ENCODE measurements at regions not wholly inside any gene's neighbourhood (a gene's known extent, or its start where the extent isn't known, plus 50 kb on each side); places are given as distances from the start of the nearest gene placed in this dataset.

DNA sequence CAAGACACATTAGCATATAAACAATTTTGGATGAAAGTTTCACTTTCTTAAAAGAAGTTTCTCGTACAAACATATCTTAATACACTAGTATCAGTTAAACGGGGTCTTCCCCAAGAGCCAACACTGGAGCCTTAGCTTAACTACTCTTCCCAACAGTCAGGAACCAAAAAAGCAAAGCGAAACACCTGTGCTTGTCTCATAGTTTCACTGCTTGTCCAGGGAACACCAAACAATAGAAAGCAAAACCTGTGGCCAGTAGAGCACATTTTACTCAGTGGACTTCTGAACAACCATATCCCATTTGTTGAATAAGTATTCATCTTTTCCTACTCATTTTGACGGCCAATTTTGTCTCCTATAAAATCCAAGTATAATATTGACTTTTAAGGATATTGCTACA is 391.4 kb downstream of the ELAVL2 start:
- Histone ChIP-seq H3K27me3 (replicated peaks; ENCODE audit: insufficient read depth) (no peaks in the 10 kb centered on the region), H3K4me1 (ENCODE audit: insufficient read depth) (no peaks in the 10 kb centered on the region), H3K4me2 (ENCODE audit: unreplicated experiment) (no peak overlapping the region), H3F3A (ENCODE audit: insufficient read depth) (no peaks in the 10 kb centered on the region), H3K9ac (no peak overlapping the region), H3K4me3 (no peak overlapping the region), H3K9me2 (ENCODE audit: insufficient read depth) (no peaks in the 10 kb centered on the region), H4K20me1 (ENCODE audit: insufficient read depth) (no peaks in the 10 kb centered on the region), H3K36me3 (ENCODE audit: low read depth) (no peaks in the 10 kb centered on the region), H2AFZ (no peak overlapping the region), H3K27ac (no peak overlapping the region), H3K9me3 (ENCODE audit: low read depth) (no peaks in the 10 kb centered on the region), H3K79me2 (ENCODE audit: insufficient read depth) (no peaks in the 10 kb centered on the region)
- in situ Hi-C loops (cut with MboI), result no loop called here
- DNase-seq, result no peak
- WGBS, 2 experiments (ENCODE audit: low coverage in 1 of 2, low lambda C conversion rate in 2 of 2, missing lambda C conversion rate in 2 of 2), result 17 to 19% methylated on average over 4 of the region's 4 CpGs
- TF ChIP-seq EZH2 (IDR thresholded peaks at IDR 0.05; ENCODE audit: insufficient read depth, poor library complexity, severe bottlenecking) (no peak), EZH2phosphoT487 (IDR thresholded peaks at IDR 0.05; ENCODE audit: insufficient read depth, low read depth) (no peak)

DNA sequence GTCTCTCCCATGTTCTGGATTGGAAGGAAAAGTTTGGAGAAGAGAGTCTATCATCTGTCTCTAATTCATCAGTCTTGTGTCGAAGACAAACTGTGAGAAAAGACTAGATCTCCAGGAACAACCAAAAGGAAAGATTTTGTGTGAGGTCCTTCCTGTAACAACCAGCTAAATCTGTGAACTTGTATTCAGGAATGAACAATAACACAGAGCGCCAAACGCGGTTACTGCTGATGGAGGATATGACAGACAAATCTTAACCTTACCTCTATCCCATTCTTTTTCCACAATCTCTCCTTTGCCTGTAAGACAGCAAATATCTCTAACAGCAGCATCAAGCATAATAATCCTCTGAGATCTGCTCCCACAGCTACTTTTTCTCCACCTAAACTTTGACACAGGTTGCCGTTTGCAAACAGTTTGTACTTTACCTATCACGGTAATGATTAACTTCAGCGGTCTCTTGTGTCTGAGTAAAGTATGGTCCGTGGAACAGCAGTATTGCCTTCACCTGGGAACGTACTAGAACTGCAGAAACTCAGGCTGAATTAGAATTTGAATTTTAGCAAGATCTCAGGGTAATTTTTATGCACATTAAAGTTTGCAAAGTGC is 387.6 kb downstream of the ELAVL2 start:
- Histone ChIP-seq H3K4me1 (ENCODE audit: insufficient read depth) (no peaks in the 10 kb centered on the region), H3K9me2 (ENCODE audit: insufficient read depth) (no peaks in the 10 kb centered on the region), H3K79me2 (ENCODE audit: insufficient read depth) (no peaks in the 10 kb centered on the region), H3K9ac (no peak overlapping the region), H3K9me3 (ENCODE audit: low read depth) (no peaks in the 10 kb centered on the region), H3K4me3 (no peak overlapping the region), H3F3A (ENCODE audit: insufficient read depth) (no peaks in the 10 kb centered on the region), H4K20me1 (ENCODE audit: insufficient read depth) (no peaks in the 10 kb centered on the region), H3K4me2 (ENCODE audit: unreplicated experiment) (no peak overlapping the region), H3K27ac (no peak overlapping the region), H3K27me3 (replicated peaks; ENCODE audit: insufficient read depth) (no peaks in the 10 kb centered on the region), H2AFZ (no peak overlapping the region), H3K36me3 (ENCODE audit: low read depth) (no peaks in the 10 kb centered on the region)
- no peak for TF ChIP-seq EZH2 (IDR thresholded peaks at IDR 0.05; ENCODE audit: insufficient read depth, poor library complexity, severe bottlenecking)
- no peak for TF ChIP-seq EZH2phosphoT487 (IDR thresholded peaks at IDR 0.05; ENCODE audit: insufficient read depth, low read depth)
- no peak for DNase-seq
- in situ Hi-C loops (cut with MboI), result no loop called here
- 53 to 59% methylated on average over 9 of the region's 9 CpGs for WGBS, 2 experiments (ENCODE audit: low coverage in 1 of 2, low lambda C conversion rate in 2 of 2, missing lambda C conversion rate in 2 of 2)

DNA sequence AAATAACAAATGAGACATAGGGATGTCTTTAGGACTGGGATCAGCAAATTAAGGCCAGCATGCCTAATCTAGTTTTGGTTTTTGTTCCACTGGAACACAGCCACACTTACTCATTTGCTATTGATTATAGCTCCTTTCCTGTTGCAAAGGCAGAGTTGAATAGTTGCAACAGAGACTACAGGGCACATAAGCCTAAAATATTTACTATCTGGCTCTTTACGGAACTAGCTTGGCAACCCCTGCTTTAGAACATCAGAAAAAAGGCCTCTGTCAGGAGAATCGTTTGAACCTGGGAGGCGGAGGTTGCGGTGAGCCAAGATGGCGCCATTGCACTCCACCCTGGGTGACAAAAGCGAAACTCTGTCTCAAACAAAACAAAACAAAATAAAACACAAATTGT is 384.8 kb downstream of the ELAVL2 start:
- Histone ChIP-seq H3K9me2 (ENCODE audit: insufficient read depth) (no peaks in the 10 kb centered on the region), H3K9ac (no peak overlapping the region), H3K4me2 (ENCODE audit: unreplicated experiment) (no peak overlapping the region), H3K27ac (no peak overlapping the region), H3K36me3 (ENCODE audit: low read depth) (no peaks in the 10 kb centered on the region), H3K79me2 (ENCODE audit: insufficient read depth) (no peaks in the 10 kb centered on the region), H3K9me3 (ENCODE audit: low read depth) (no peaks in the 10 kb centered on the region), H3K4me1 (ENCODE audit: insufficient read depth) (no peaks in the 10 kb centered on the region), H2AFZ (no peak overlapping the region), H3F3A (ENCODE audit: insufficient read depth) (no peaks in the 10 kb centered on the region), H4K20me1 (ENCODE audit: insufficient read depth) (no peaks in the 10 kb centered on the region), H3K4me3 (no peak overlapping the region), H3K27me3 (replicated peaks; ENCODE audit: insufficient read depth) (no peaks in the 10 kb centered on the region)
- in situ Hi-C loops (cut with MboI), result no loop called here
- 10 to 13% methylated on average over 6 of the region's 6 CpGs for WGBS, 2 experiments (ENCODE audit: low coverage in 1 of 2, low lambda C conversion rate in 2 of 2, missing lambda C conversion rate in 2 of 2)
- TF ChIP-seq EZH2phosphoT487 (IDR thresholded peaks at IDR 0.05; ENCODE audit: insufficient read depth, low read depth) (no peak), EZH2 (IDR thresholded peaks at IDR 0.05; ENCODE audit: insufficient read depth, poor library complexity, severe bottlenecking) (no peak)
- DNase-seq, result no peak

DNA sequence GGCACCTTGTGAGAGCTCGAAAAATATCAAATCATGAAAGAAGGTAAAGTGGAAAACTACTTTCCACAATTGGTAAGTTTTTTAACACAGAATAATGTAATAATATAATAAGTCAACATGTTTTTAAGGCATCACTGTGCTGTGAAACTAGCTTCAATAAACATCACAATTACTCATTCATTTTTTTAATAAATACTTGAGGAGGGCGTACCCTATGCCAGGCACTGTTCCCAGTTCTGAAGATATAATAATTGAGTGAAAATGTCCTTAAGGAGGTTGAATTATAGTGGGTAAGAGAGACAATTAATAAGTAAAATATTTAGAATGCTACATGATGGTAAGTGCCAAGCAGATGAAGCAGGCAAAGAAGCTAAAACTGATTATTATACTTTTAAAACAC is 381.4 kb downstream of the ELAVL2 start:
- in situ Hi-C loops (cut with MboI), result no loop called here
- Histone ChIP-seq H3K9me2 (ENCODE audit: insufficient read depth) (no peaks in the 10 kb centered on the region), H2AFZ (no peak overlapping the region), H3K4me3 (no peak overlapping the region), H3K9ac (no peak overlapping the region), H3K36me3 (ENCODE audit: low read depth) (no peaks in the 10 kb centered on the region), H3K4me1 (ENCODE audit: insufficient read depth) (no peaks in the 10 kb centered on the region), H3K27me3 (replicated peaks; ENCODE audit: insufficient read depth) (no peaks in the 10 kb centered on the region), H3K27ac (no peak overlapping the region), H4K20me1 (ENCODE audit: insufficient read depth) (no peaks in the 10 kb centered on the region), H3K4me2 (ENCODE audit: unreplicated experiment) (no peak overlapping the region), H3F3A (ENCODE audit: insufficient read depth) (no peaks in the 10 kb centered on the region), H3K9me3 (ENCODE audit: low read depth) (no peaks in the 10 kb centered on the region), H3K79me2 (ENCODE audit: insufficient read depth) (no peaks in the 10 kb centered on the region)
- no peak for DNase-seq
- WGBS, 2 experiments (ENCODE audit: low coverage in 1 of 2, low lambda C conversion rate in 2 of 2, missing lambda C conversion rate in 2 of 2), result 0 to 1% methylated on average over 2 of the region's 2 CpGs
- TF ChIP-seq EZH2 (IDR thresholded peaks at IDR 0.05; ENCODE audit: insufficient read depth, poor library complexity, severe bottlenecking) (no peak), EZH2phosphoT487 (IDR thresholded peaks at IDR 0.05; ENCODE audit: insufficient read depth, low read depth) (no peak)

DNA sequence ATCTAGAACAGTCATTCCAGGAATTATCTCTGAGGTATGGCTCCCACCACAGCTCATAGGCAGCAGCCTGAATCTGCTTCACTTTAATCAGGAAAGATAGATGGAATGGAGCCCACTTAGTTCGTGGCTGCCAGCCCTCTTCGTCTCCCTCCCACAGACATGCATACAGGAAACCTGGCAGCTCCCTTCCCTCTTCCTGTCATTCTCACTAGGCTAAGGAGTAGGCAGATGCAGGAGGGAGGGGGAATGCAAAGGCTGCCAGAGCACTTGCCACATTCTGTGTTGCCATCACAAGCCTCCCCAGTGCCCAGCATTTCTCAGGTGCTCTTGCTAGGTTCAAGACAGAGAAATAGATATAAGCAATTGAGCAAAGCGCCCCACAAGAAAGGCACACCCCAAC is 378.9 kb downstream of the ELAVL2 start:
- 3 to 9% methylated on average over 3 of the region's 3 CpGs for WGBS, 2 experiments (ENCODE audit: low coverage in 1 of 2, low lambda C conversion rate in 2 of 2, missing lambda C conversion rate in 2 of 2)
- DNase-seq, result no peak
- H3F3A ChIP-seq (ENCODE audit: insufficient read depth), result no peaks in the 10 kb centered on the region
- TF ChIP-seq EZH2 (IDR thresholded peaks at IDR 0.05; ENCODE audit: insufficient read depth, poor library complexity, severe bottlenecking) (no peak), EZH2phosphoT487 (IDR thresholded peaks at IDR 0.05; ENCODE audit: insufficient read depth, low read depth) (no peak)
- no peaks in the 10 kb centered on the region for H3K9me3 ChIP-seq (ENCODE audit: low read depth)
- H3K27me3 ChIP-seq (replicated peaks; ENCODE audit: insufficient read depth), result no peaks in the 10 kb centered on the region
- in situ Hi-C loops (cut with MboI), result no loop called here
- H3K27ac ChIP-seq, result no peak overlapping the region
- H3K36me3 ChIP-seq (ENCODE audit: low read depth), result no peaks in the 10 kb centered on the region
- no peak overlapping the region for H3K4me3 ChIP-seq
- no peaks in the 10 kb centered on the region for H3K79me2 ChIP-seq (ENCODE audit: insufficient read depth)
- H3K4me2 ChIP-seq (ENCODE audit: unreplicated experiment), result no peak overlapping the region
- no peaks in the 10 kb centered on the region for H3K4me1 ChIP-seq (ENCODE audit: insufficient read depth)
- H4K20me1 ChIP-seq (ENCODE audit: insufficient read depth), result no peaks in the 10 kb centered on the region
- H3K9me2 ChIP-seq (ENCODE audit: insufficient read depth), result no peaks in the 10 kb centered on the region
- no peak overlapping the region for H3K9ac ChIP-seq
- H2AFZ ChIP-seq, result no peak overlapping the region
